ENCODE measurements at regions not wholly inside any gene's neighbourhood (a gene's known extent, or its start where the extent isn't known, plus 50 kb on each side); places are given as distances from the start of the nearest gene placed in this dataset.

- ATAC-seq (ENCODE audit: low FRiP score) (no peak), DNase-seq (no peak)
- Histone ChIP-seq H3K4me3 (ENCODE audit: low read length in 2 of 2) (no peak overlapping the region), H3K27ac (ENCODE audit: low read depth in 1 of 2, low read length in 2 of 2) (no peak overlapping the region), H3K27me3 (ENCODE audit: control insufficient read depth in 1 of 2, insufficient read depth in 2 of 2, low read length in 1 of 2) (no peaks in the 10 kb centered on the region), H3K36me3 (ENCODE audit: control insufficient read depth in 1 of 2, insufficient read depth in 2 of 2, low read length in 1 of 2) (no peaks in the 10 kb centered on the region), H3K9me3 (ENCODE audit: control insufficient read depth, low read length) (no peaks in the 10 kb centered on the region), H3K4me1 (ENCODE audit: control insufficient read depth in 1 of 2, insufficient read depth in 2 of 2, low read length in 2 of 2) (no peaks in the 10 kb centered on the region)
- WGBS, 2 donors, result 95 to 98% methylated on average over 3 of the region's 3 CpGs
- intact Hi-C loops (cut with DNase I), result no loop called here
Measured at GRCh38 chr2:145587922-145588321, 1068.0 kb upstream of the ZEB2 start.

- DNase-seq (no peak), ATAC-seq (ENCODE audit: low FRiP score) (no peak)
- Histone ChIP-seq H3K27me3 (ENCODE audit: control insufficient read depth in 1 of 2, insufficient read depth in 2 of 2, low read length in 1 of 2) (no peaks in the 10 kb centered on the region), H3K27ac (ENCODE audit: low read depth in 1 of 2, low read length in 2 of 2) (no peak overlapping the region), H3K4me1 (ENCODE audit: control insufficient read depth in 1 of 2, insufficient read depth in 2 of 2, low read length in 2 of 2) (no peaks in the 10 kb centered on the region), H3K9me3 (ENCODE audit: control insufficient read depth, low read length) (no peaks in the 10 kb centered on the region), H3K4me3 (ENCODE audit: low read length in 2 of 2) (no peak overlapping the region), H3K36me3 (ENCODE audit: control insufficient read depth in 1 of 2, insufficient read depth in 2 of 2, low read length in 1 of 2) (no peaks in the 10 kb centered on the region)
- intact Hi-C loops (cut with DNase I), result no loop called here
- WGBS, 2 donors, result 68 to 75% methylated on average over 1 of the region's 1 CpG
Measured at GRCh38 chr2:145584353-145584752, 1064.4 kb upstream of the ZEB2 start.

- 80 to 88% methylated on average over 5 of the region's 5 CpGs for WGBS, 2 donors
- H3K4me1 ChIP-seq (ENCODE audit: control insufficient read depth in 1 of 2, insufficient read depth in 2 of 2, low read length in 2 of 2), result peaks cover 0 to 2% of the 10 kb centered on the region in 2 donors
- no peaks in the 10 kb centered on the region for H3K9me3 ChIP-seq (ENCODE audit: control insufficient read depth, low read length)
- intact Hi-C loops (cut with DNase I), result no loop called here
- no peak for ATAC-seq (ENCODE audit: low FRiP score)
- no peak overlapping the region for H3K4me3 ChIP-seq (ENCODE audit: low read length in 2 of 2)
- no peaks in the 10 kb centered on the region for H3K36me3 ChIP-seq (ENCODE audit: control insufficient read depth in 1 of 2, insufficient read depth in 2 of 2, low read length in 1 of 2)
- DNase-seq, result no peak
- no peaks in the 10 kb centered on the region for H3K27me3 ChIP-seq (ENCODE audit: control insufficient read depth in 1 of 2, insufficient read depth in 2 of 2, low read length in 1 of 2)
- no peak overlapping the region for H3K27ac ChIP-seq (ENCODE audit: low read depth in 1 of 2, low read length in 2 of 2)
Measured at GRCh38 chr2:145573608-145574007, 1053.7 kb upstream of the ZEB2 start.

- Histone ChIP-seq H3K36me3 (ENCODE audit: control insufficient read depth in 1 of 2, insufficient read depth in 2 of 2, low read length in 1 of 2) (no peaks in the 10 kb centered on the region), H3K27ac (ENCODE audit: low read depth in 1 of 2, low read length in 2 of 2) (no peak overlapping the region), H3K27me3 (ENCODE audit: control insufficient read depth in 1 of 2, insufficient read depth in 2 of 2, low read length in 1 of 2) (no peaks in the 10 kb centered on the region), H3K9me3 (ENCODE audit: control insufficient read depth, low read length) (no peaks in the 10 kb centered on the region), H3K4me1 (ENCODE audit: control insufficient read depth in 1 of 2, insufficient read depth in 2 of 2, low read length in 2 of 2) (peaks cover 0 to 2% of the 10 kb centered on the region in 2 donors), H3K4me3 (ENCODE audit: low read length in 2 of 2) (no peak overlapping the region)
- DNase-seq, result no peak
- ATAC-seq (ENCODE audit: low FRiP score), result no peak
- intact Hi-C loops (cut with DNase I), result no loop called here
Measured at GRCh38 chr2:145572238-145572637, 1052.3 kb upstream of the ZEB2 start.

- H3K9me3 ChIP-seq (ENCODE audit: control insufficient read depth, low read length), result no peaks in the 10 kb centered on the region
- H3K36me3 ChIP-seq (ENCODE audit: control insufficient read depth in 1 of 2, insufficient read depth in 2 of 2, low read length in 1 of 2), result no peaks in the 10 kb centered on the region
- 85 to 87% methylated on average over 2 of the region's 2 CpGs for WGBS, 2 donors
- DNase-seq, result no peak
- H3K4me1 ChIP-seq (ENCODE audit: control insufficient read depth in 1 of 2, insufficient read depth in 2 of 2, low read length in 2 of 2), result no peaks in the 10 kb centered on the region
- no peaks in the 10 kb centered on the region for H3K27me3 ChIP-seq (ENCODE audit: control insufficient read depth in 1 of 2, insufficient read depth in 2 of 2, low read length in 1 of 2)
- no peak for ATAC-seq (ENCODE audit: low FRiP score)
- no peak overlapping the region for H3K27ac ChIP-seq (ENCODE audit: low read depth in 1 of 2, low read length in 2 of 2)
- no peak overlapping the region for H3K4me3 ChIP-seq (ENCODE audit: low read length in 2 of 2)
- intact Hi-C loops (cut with DNase I), result no loop called here
Measured at GRCh38 chr2:145569108-145569507, 1049.2 kb upstream of the ZEB2 start.

DNA sequence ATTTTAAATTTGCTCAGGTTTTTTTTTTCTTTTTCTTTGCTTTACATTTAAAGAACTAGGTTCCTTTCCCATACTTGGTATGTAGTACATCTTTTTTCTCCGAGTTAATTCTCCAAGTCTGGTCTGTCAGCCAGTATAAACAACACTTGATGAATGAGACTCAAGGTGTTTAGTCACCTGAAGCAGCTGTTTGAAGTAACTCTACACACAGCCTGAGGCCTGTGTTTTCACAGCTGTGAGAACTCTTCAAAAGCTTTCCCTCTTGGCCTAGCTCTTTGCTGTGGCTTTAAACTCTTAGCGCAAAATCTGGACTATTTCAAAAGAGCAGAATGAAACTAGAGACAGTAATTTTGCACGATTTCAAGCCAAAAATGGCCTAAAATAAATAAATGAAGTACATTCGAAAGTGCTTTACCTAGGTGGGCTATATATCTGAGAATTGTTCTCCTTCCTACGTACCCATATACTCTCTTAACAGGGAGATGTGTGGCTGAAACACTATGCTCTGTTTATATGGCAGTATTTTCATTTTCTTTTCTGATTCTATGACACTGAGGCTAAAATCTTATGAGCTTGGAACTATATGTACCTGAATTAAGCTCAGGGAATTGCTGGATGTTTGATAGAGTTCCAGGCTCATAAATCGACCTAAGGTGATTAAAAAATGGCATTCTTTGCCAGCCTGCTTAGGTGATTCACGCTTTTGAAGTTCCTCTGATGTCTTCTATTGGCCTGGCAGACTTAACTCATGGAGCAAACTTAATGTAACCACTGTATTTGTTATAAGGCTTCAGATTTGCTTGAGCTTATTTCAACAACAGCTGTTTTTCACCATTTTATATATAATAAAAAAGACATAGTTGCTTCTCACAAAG lies 1044.1 kb upstream of the ZEB2 start:
- H3K27me3 ChIP-seq (ENCODE audit: control insufficient read depth in 1 of 2, insufficient read depth in 2 of 2, low read length in 1 of 2), result no peaks in the 10 kb centered on the region
- no peaks in the 10 kb centered on the region for H3K9me3 ChIP-seq (ENCODE audit: control insufficient read depth, low read length)
- no peak overlapping the region for H3K4me3 ChIP-seq (ENCODE audit: low read length in 2 of 2)
- 50% methylated on average over 7 of the region's 7 CpGs for WGBS, 2 donors
- H3K27ac ChIP-seq (ENCODE audit: low read depth in 1 of 2, low read length in 2 of 2), result no peak overlapping the region
- no peaks in the 10 kb centered on the region for H3K4me1 ChIP-seq (ENCODE audit: control insufficient read depth in 1 of 2, insufficient read depth in 2 of 2, low read length in 2 of 2)
- DNase-seq (no peak), ATAC-seq (ENCODE audit: low FRiP score) (no peak)
- intact Hi-C loops (cut with DNase I), result no loop called here
- no peaks in the 10 kb centered on the region for H3K36me3 ChIP-seq (ENCODE audit: control insufficient read depth in 1 of 2, insufficient read depth in 2 of 2, low read length in 1 of 2)

GRCh38 chr2:145561152-145561551 lies 1041.2 kb upstream of the ZEB2 start:
- H3K4me3 ChIP-seq (ENCODE audit: low read length in 2 of 2), result no peak overlapping the region
- H3K36me3 ChIP-seq (ENCODE audit: control insufficient read depth in 1 of 2, insufficient read depth in 2 of 2, low read length in 1 of 2), result no peaks in the 10 kb centered on the region
- H3K9me3 ChIP-seq (ENCODE audit: control insufficient read depth, low read length), result no peaks in the 10 kb centered on the region
- 96 to 97% methylated on average over 3 of the region's 3 CpGs for WGBS, 2 donors
- no peak overlapping the region for H3K27ac ChIP-seq (ENCODE audit: low read depth in 1 of 2, low read length in 2 of 2)
- H3K4me1 ChIP-seq (ENCODE audit: control insufficient read depth in 1 of 2, insufficient read depth in 2 of 2, low read length in 2 of 2), result no peaks in the 10 kb centered on the region
- intact Hi-C loops (cut with DNase I), result no loop called here
- H3K27me3 ChIP-seq (ENCODE audit: control insufficient read depth in 1 of 2, insufficient read depth in 2 of 2, low read length in 1 of 2), result no peaks in the 10 kb centered on the region
- no peak for ATAC-seq (ENCODE audit: low FRiP score)
- DNase-seq, result no peak

GRCh38 chr2:145558617-145559350 lies 1038.9 kb upstream of the ZEB2 start:
- DNase-seq (no peak), ATAC-seq (ENCODE audit: low FRiP score) (no peak)
- intact Hi-C loops (cut with DNase I), result no loop called here
- no peaks in the 10 kb centered on the region for H3K36me3 ChIP-seq (ENCODE audit: control insufficient read depth in 1 of 2, insufficient read depth in 2 of 2, low read length in 1 of 2)
- H3K9me3 ChIP-seq (ENCODE audit: control insufficient read depth, low read length), result no peaks in the 10 kb centered on the region
- H3K4me3 ChIP-seq (ENCODE audit: low read length in 2 of 2), result no peak overlapping the region
- no peak overlapping the region for H3K27ac ChIP-seq (ENCODE audit: low read depth in 1 of 2, low read length in 2 of 2)
- 71 to 81% methylated on average over 1 of the region's 1 CpG for WGBS, 2 donors
- no peaks in the 10 kb centered on the region for H3K4me1 ChIP-seq (ENCODE audit: control insufficient read depth in 1 of 2, insufficient read depth in 2 of 2, low read length in 2 of 2)
- H3K27me3 ChIP-seq (ENCODE audit: control insufficient read depth in 1 of 2, insufficient read depth in 2 of 2, low read length in 1 of 2), result no peaks in the 10 kb centered on the region

DNA sequence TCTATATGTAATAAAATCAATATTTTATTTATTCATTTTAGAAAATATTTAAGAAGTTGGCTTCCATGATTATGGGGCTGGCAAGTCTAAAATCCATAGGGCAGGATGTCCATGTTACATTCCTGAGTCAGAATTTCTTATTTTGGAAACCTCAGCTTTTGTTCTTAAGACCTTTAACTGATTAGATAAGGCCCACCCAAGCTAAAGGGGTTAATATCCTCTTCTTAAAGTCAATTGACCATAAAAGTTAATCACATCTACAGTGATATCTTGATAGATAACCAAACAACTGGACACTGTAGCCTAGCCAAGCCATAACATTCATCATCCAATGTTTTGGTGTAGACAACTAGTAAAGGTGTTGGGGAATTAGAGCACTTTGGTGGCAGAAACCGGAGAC lies 1035.4 kb upstream of the ZEB2 start:
- DNase-seq (no peak), ATAC-seq (ENCODE audit: low FRiP score) (no peak)
- 95 to 97% methylated on average over 1 of the region's 1 CpG for WGBS, 2 donors
- Histone ChIP-seq H3K27ac (ENCODE audit: low read depth in 1 of 2, low read length in 2 of 2) (no peak overlapping the region), H3K4me1 (ENCODE audit: control insufficient read depth in 1 of 2, insufficient read depth in 2 of 2, low read length in 2 of 2) (no peaks in the 10 kb centered on the region), H3K36me3 (ENCODE audit: control insufficient read depth in 1 of 2, insufficient read depth in 2 of 2, low read length in 1 of 2) (no peaks in the 10 kb centered on the region), H3K4me3 (ENCODE audit: low read length in 2 of 2) (no peak overlapping the region), H3K9me3 (ENCODE audit: control insufficient read depth, low read length) (no peaks in the 10 kb centered on the region), H3K27me3 (ENCODE audit: control insufficient read depth in 1 of 2, insufficient read depth in 2 of 2, low read length in 1 of 2) (no peaks in the 10 kb centered on the region)
- intact Hi-C loops (cut with DNase I), result no loop called here
